ENCODE measurements at regions not wholly inside any gene's neighbourhood (a gene's known extent, or its start where the extent isn't known, plus 50 kb on each side); places are given as distances from the start of the nearest gene placed in this dataset.
"Not testable (repeated sequence)": the region's sequence is repeated elsewhere in the genome, so short reads cannot be mapped to it uniquely, and the experiment has no call there.

DNA sequence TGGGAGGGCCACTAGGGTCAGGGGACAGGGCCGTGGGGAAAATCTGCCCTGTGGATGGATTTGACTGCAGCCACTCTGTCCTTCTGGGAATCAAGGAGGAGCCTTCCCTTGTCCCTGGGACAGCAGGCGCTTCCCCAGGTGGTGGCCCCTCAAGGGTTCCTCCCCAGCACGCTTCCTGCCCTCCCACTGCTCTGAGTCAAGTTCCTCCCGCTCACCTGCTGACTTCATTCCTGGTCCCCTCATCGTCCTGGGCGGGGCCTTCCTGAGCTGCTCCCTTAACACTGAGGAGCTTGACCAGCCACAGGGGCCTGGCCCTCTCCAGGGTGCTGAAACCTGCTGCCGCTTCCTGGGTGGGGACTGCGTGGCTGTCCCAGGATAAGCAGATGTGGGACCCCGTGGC, 64.4 kb upstream of the SFSWAP start:
- TF ChIP-seq POLR2A (IDR thresholded peaks at IDR 0.05; ENCODE audit: low read length); GATA1 (IDR thresholded peaks at IDR 0.05; ENCODE audit: low read depth, low read length): not testable (repeated sequence)
